ENCODE measurements at regions not wholly inside any gene's neighbourhood (a gene's known extent, or its start where the extent isn't known, plus 50 kb on each side); places are given as distances from the start of the nearest gene placed in this dataset.

DNA sequence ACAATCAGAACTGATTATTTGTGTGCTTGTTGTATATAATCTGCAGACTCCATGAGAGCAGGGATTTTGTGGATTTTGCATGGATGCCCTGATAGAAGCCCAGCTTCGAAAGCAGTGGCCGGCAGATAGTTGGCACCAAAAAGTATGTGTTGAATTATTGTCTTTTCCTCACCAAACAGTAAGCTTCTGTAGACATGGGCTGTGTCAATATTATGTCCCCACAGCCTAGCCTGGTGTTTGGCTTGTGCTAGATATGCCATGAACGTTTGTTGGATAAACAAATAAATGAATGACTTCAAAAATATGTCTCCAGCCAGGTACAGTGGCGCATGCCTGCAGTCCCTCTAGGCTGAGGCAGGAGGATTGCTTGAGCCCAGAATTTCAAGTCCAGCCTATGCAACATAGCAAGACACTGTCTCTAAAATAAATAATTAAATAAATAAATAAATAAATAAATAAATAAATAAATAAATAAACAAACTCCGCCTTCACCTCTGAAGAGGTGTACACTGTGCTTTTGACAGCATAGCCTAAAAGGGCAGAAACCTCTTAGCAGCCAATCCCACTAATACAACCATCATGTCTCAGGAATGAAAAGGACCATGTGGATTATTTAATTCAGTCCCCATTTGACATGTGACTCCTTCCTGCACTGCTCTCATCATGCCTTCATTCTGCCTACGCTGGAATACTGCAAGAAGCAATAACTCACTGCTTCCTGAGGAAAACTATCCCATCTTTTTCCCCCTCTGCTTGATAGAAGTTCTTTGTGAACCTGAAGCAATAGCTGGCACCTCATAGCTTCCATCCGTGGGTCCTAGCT, 335.2 kb downstream of the FBXW7 start:
- DNase-seq: no peak
- TF ChIP-seq, protein P1, sequence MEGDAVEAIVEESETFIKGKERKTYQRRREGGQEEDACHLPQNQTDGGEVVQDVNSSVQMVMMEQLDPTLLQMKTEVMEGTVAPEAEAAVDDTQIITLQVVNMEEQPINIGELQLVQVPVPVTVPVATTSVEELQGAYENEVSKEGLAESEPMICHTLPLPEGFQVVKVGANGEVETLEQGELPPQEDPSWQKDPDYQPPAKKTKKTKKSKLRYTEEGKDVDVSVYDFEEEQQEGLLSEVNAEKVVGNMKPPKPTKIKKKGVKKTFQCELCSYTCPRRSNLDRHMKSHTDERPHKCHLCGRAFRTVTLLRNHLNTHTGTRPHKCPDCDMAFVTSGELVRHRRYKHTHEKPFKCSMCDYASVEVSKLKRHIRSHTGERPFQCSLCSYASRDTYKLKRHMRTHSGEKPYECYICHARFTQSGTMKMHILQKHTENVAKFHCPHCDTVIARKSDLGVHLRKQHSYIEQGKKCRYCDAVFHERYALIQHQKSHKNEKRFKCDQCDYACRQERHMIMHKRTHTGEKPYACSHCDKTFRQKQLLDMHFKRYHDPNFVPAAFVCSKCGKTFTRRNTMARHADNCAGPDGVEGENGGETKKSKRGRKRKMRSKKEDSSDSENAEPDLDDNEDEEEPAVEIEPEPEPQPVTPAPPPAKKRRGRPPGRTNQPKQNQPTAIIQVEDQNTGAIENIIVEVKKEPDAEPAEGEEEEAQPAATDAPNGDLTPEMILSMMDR (IDR thresholded peaks at IDR 0.05; ENCODE audit: insufficient read depth in 1 of 2, low read depth in 1 of 2, low read length in 1 of 2, severe bottlenecking in 1 of 2, unreplicated experiment in 1 of 2): no peak
- Mint-ChIP-seq H3K36me3 (ENCODE audit: insufficient read depth, unreplicated experiment) (no peaks in the 10 kb centered on the region), H3K4me1 (ENCODE audit: low read depth, unreplicated experiment) (peaks cover 4% of the 10 kb centered on the region), H3K27me3 (ENCODE audit: insufficient read depth, unreplicated experiment) (no peaks in the 10 kb centered on the region), H3K9me3 (ENCODE audit: unreplicated experiment) (no peaks in the 10 kb centered on the region), H3K4me3 (ENCODE audit: unreplicated experiment) (no peak overlapping the region), H3K27ac (ENCODE audit: unreplicated experiment) (no peak overlapping the region)
- BruUV-seq (replicated peaks): no TSS peak
- intact Hi-C loops (cut with micrococcal nuclease; ENCODE audit: unreplicated experiment): no loop called here
- POLR2A ChIA-PET: no interaction called here
- H3K36me3 ChIP-seq (ENCODE audit: control insufficient read depth, insufficient read depth, low read length): no peaks in the 10 kb centered on the region
- no peaks in the 10 kb centered on the region for H3K9me3 ChIP-seq
- no peak overlapping the region for H3K4me3 ChIP-seq (ENCODE audit: low read depth, low read length)
- CTCF ChIA-PET: no interaction called here
- no peaks in the 10 kb centered on the region for H3K4me1 ChIP-seq
- H3K27me3 ChIP-seq (replicated peaks; ENCODE audit: control insufficient read depth, insufficient read depth, low read length): no peaks in the 10 kb centered on the region

- H3K36me3 Mint-ChIP-seq (ENCODE audit: insufficient read depth, unreplicated experiment): no peaks in the 10 kb centered on the region
- ChIA-PET POLR2A (no interaction called here), CTCF (no interaction called here)
- H3K27me3 Mint-ChIP-seq (ENCODE audit: insufficient read depth, unreplicated experiment): no peaks in the 10 kb centered on the region
- H3K27ac Mint-ChIP-seq (ENCODE audit: unreplicated experiment): no peak overlapping the region
- H3K4me3 Mint-ChIP-seq (ENCODE audit: unreplicated experiment): no peak overlapping the region
- Histone ChIP-seq H3K4me1 (no peaks in the 10 kb centered on the region), H3K36me3 (ENCODE audit: control insufficient read depth, insufficient read depth, low read length) (no peaks in the 10 kb centered on the region), H3K9me3 (no peaks in the 10 kb centered on the region), H3K27me3 (replicated peaks; ENCODE audit: control insufficient read depth, insufficient read depth, low read length) (no peaks in the 10 kb centered on the region), H3K4me3 (ENCODE audit: low read depth, low read length) (no peak overlapping the region)
- no peak for DNase-seq
- intact Hi-C loops (cut with micrococcal nuclease; ENCODE audit: unreplicated experiment): no loop called here
- H3K4me1 Mint-ChIP-seq (ENCODE audit: low read depth, unreplicated experiment): no peaks in the 10 kb centered on the region
- BruUV-seq (replicated peaks): no TSS peak
- TF ChIP-seq, protein P1 (IDR thresholded peaks at IDR 0.05; ENCODE audit: insufficient read depth in 1 of 2, low read depth in 1 of 2, low read length in 1 of 2, severe bottlenecking in 1 of 2, unreplicated experiment in 1 of 2): no peak
- H3K9me3 Mint-ChIP-seq (ENCODE audit: unreplicated experiment): no peaks in the 10 kb centered on the region
These were observed 338.7 kb downstream of the FBXW7 start for GRCh38 chr4:152197211-152197610.

DNA sequence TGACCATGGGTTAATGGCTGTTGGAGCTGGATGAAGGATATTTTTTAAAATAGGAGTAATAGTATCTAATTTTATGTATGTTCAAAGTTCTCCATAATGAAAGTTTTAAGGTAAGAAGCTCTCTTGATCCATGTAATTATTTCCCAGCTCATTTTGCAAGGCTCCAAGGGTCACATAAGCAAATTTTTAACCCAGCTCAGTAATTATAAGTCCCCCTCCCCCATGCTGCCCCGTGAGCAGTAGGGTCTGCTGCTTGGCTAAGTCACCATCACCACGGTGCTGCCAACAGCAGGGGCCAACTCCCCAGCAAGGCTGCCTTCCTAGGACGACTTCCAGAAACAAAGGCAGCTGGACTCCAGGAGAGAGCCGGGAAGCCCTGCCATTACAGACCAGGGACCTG, 340.0 kb downstream of the FBXW7 start:
- BruUV-seq (replicated peaks): no TSS peak
- no peaks in the 10 kb centered on the region for H3K27me3 Mint-ChIP-seq (ENCODE audit: insufficient read depth, unreplicated experiment)
- Histone ChIP-seq H3K9me3 (no peaks in the 10 kb centered on the region), H3K4me1 (no peaks in the 10 kb centered on the region), H3K4me3 (ENCODE audit: low read depth, low read length) (no peak overlapping the region), H3K36me3 (ENCODE audit: control insufficient read depth, insufficient read depth, low read length) (no peaks in the 10 kb centered on the region), H3K27me3 (replicated peaks; ENCODE audit: control insufficient read depth, insufficient read depth, low read length) (no peaks in the 10 kb centered on the region)
- no peaks in the 10 kb centered on the region for H3K9me3 Mint-ChIP-seq (ENCODE audit: unreplicated experiment)
- no peak for DNase-seq
- no peak overlapping the region for H3K4me3 Mint-ChIP-seq (ENCODE audit: unreplicated experiment)
- ChIA-PET POLR2A (no interaction called here), CTCF (no interaction called here)
- intact Hi-C loops (cut with micrococcal nuclease; ENCODE audit: unreplicated experiment): no loop called here
- TF ChIP-seq, protein P1 (IDR thresholded peaks at IDR 0.05; ENCODE audit: insufficient read depth in 1 of 2, low read depth in 1 of 2, low read length in 1 of 2, severe bottlenecking in 1 of 2, unreplicated experiment in 1 of 2): no peak
- H3K4me1 Mint-ChIP-seq (ENCODE audit: low read depth, unreplicated experiment): no peaks in the 10 kb centered on the region
- no peaks in the 10 kb centered on the region for H3K36me3 Mint-ChIP-seq (ENCODE audit: insufficient read depth, unreplicated experiment)
- H3K27ac Mint-ChIP-seq (ENCODE audit: unreplicated experiment): no peak overlapping the region

Data from Caco-2 (cell line).